Activated CD8-positive, alpha-beta T cell treated with anti-CD3 and anti-CD28 coated beads for 36 hours (primary cell): ENCODE measurements at regions not wholly inside any gene's neighbourhood (a gene's known extent, or its start where the extent isn't known, plus 50 kb on each side); places are given as distances from the start of the nearest gene placed in this dataset.

Experiments used
- ATAC-seq: fragments of 200-7000 bp; cut with Tn5 transposase; one replicate; pipeline ENCODE4 v1.10.0; 2021; ENCODE audit warnings: mild to moderate bottlenecking, moderate library complexity
- CTCF ChIA-PET: fragments of 350-600 bp; sonication (Branson Sonifier 250); formaldehyde crosslinking; loops from one replicate; lab custom pipeline; 2021; ENCODE audit warnings: antibody characterized with exemption; lab: Charles Lee
- POLR2A ChIA-PET: fragments of 350-600 bp; sonication (Branson Sonifier 250); formaldehyde crosslinking; loops from one replicate; lab custom pipeline; 2021; ENCODE audit warnings: antibody characterized with exemption; lab: Charles Lee
- DNase-seq: peaks from one replicate; pipeline ENCODE4 v3.0.0-alpha.2; 2020
- H3K27ac Mint-ChIP-seq: one replicate; pipeline ENCODE4 v1.8.0; 2021; ENCODE audit warnings: mild to moderate bottlenecking, mixed read lengths
- H3K27me3 Mint-ChIP-seq: one replicate; pipeline ENCODE4 v1.8.0; 2021; ENCODE audit warnings: mixed read lengths
- H3K36me3 Mint-ChIP-seq: one replicate; pipeline ENCODE4 v1.8.0; 2021; ENCODE audit warnings: low read depth, mixed read lengths
- H3K4me1 Mint-ChIP-seq: one replicate; pipeline ENCODE4 v1.8.0; 2021; ENCODE audit warnings: low read depth, mixed read lengths
- H3K4me3 Mint-ChIP-seq: one replicate; pipeline ENCODE4 v1.8.0; 2021; ENCODE audit warnings: mild to moderate bottlenecking, moderate library complexity, mixed read lengths
- H3K9me3 Mint-ChIP-seq: one replicate; pipeline ENCODE4 v1.8.0; 2021; ENCODE audit warnings: mixed read lengths
- intact Hi-C: fragments of 100-400 bp; cut with micrococcal nuclease; formaldehyde crosslinking; loops from one replicate; pipeline ENCODE4 v1.10.0; 2022
- TF ChIP-seq, protein P1 (sequence below): fragments of 200-600 bp; IDR thresholded peaks from one replicate; pipeline ENCODE4 v1.8.0; 2022; ENCODE audit warnings: antibody characterized with exemption, mild to moderate bottlenecking

DNA sequence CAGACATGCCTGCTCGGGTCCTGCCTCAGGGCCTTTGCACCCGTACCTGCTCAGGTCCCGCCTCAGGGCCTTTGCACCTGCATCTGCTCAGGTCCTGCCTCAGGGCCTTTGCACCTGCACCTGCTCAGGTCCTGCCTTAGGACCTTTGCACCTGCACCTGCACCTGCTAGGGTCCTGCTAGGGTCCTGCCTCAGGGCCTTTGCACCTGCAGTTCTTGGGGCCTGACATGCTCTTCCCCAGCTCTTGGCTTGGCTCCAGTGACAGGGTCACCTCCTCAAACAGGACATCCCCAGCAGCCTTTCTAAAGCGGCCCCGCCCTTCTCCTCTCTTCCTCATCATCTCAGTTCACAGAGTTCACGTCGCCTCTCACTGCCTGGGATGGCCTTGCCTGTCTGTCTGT, 54.9 kb upstream of the NCOR2 start:
- Mint-ChIP-seq H3K4me3 (no peak overlapping the region), H3K27me3 (no peaks in the 10 kb centered on the region), H3K9me3 (peaks cover 4% of the 10 kb centered on the region), H3K4me1 (no peaks in the 10 kb centered on the region), H3K27ac (no peak overlapping the region), H3K36me3 (no peaks in the 10 kb centered on the region)
- TF ChIP-seq, protein P1, sequence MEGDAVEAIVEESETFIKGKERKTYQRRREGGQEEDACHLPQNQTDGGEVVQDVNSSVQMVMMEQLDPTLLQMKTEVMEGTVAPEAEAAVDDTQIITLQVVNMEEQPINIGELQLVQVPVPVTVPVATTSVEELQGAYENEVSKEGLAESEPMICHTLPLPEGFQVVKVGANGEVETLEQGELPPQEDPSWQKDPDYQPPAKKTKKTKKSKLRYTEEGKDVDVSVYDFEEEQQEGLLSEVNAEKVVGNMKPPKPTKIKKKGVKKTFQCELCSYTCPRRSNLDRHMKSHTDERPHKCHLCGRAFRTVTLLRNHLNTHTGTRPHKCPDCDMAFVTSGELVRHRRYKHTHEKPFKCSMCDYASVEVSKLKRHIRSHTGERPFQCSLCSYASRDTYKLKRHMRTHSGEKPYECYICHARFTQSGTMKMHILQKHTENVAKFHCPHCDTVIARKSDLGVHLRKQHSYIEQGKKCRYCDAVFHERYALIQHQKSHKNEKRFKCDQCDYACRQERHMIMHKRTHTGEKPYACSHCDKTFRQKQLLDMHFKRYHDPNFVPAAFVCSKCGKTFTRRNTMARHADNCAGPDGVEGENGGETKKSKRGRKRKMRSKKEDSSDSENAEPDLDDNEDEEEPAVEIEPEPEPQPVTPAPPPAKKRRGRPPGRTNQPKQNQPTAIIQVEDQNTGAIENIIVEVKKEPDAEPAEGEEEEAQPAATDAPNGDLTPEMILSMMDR: no peak
- intact Hi-C loops: no loop called here
- no peak for ATAC-seq
- no peak for DNase-seq
- ChIA-PET POLR2A (interaction anchor here (1.1 kb wide), 1 partner anchor 12 kb away, joined by 3 read pairs; no protein-coding TSS in a partner anchor), CTCF (no interaction called here)

DNA sequence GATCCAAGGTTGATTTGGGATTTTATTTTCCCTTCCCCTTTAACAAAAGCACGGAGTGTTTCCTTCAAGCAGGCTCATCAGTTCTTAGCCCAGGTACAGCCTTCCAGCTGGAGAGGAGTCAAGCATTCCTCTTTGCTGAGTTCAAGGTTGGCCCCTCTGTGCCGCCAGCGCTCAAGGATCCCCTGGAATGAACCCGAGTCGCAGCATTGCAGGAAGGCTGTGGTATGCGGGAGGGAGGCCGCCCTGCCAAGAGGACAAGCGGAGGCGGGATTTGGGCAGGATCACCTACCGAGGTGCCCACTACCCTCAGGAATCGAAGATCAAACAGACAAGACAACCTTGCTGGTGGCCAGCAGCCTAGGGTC, 53.9 kb upstream of the NCOR2 start:
- H3K27me3 Mint-ChIP-seq: no peaks in the 10 kb centered on the region
- DNase-seq (no peak), ATAC-seq (no peak)
- no peaks in the 10 kb centered on the region for H3K36me3 Mint-ChIP-seq
- ChIA-PET CTCF (no interaction called here), POLR2A (no interaction called here)
- no peak overlapping the region for H3K27ac Mint-ChIP-seq
- H3K9me3 Mint-ChIP-seq: peaks cover 4% of the 10 kb centered on the region
- TF ChIP-seq, protein P1: no peak
- intact Hi-C loops: no loop called here
- no peak overlapping the region for H3K4me3 Mint-ChIP-seq
- no peaks in the 10 kb centered on the region for H3K4me1 Mint-ChIP-seq

DNA sequence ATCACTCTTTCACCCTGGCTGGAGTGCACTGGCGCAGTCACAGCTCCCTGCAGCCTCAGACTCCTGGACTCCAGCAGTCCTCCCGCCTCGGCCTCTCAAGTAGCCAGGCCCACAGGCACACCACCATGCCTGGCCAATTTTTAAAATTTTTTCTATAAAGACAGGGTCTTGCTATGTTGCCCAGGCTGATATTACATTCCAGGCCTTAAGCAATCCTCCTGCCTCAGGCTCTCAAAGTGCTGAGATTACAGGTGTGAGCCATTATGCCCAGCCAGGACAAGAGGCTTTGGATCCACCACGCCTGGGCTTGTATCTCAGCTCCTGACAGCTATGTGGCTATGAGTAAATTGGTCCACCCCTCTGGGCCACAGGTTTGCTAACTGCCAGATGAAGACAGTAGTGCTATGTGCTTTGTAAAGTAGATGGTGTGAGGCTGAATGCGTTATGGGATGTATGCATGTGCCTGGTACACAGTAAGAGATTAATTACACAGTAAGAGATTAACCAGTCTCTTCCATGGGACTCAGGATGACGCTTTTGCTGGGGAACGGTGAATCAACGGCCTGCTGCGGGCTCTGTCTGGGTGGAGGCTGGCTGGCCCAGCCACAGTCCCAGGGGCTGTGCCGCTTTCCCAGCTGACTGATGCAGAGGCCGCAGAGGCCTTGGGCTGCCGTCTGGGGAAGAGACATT, 53.3 kb upstream of the NCOR2 start:
- no peak for DNase-seq
- TF ChIP-seq, protein P1: no peak
- Mint-ChIP-seq H3K9me3 (peaks cover 4% of the 10 kb centered on the region), H3K4me3 (no peak overlapping the region), H3K27me3 (no peaks in the 10 kb centered on the region), H3K36me3 (no peaks in the 10 kb centered on the region), H3K4me1 (no peaks in the 10 kb centered on the region), H3K27ac (no peak overlapping the region)
- intact Hi-C loops: no loop called here
- POLR2A ChIA-PET: no interaction called here
- CTCF ChIA-PET: no interaction called here
- no peak for ATAC-seq

DNA sequence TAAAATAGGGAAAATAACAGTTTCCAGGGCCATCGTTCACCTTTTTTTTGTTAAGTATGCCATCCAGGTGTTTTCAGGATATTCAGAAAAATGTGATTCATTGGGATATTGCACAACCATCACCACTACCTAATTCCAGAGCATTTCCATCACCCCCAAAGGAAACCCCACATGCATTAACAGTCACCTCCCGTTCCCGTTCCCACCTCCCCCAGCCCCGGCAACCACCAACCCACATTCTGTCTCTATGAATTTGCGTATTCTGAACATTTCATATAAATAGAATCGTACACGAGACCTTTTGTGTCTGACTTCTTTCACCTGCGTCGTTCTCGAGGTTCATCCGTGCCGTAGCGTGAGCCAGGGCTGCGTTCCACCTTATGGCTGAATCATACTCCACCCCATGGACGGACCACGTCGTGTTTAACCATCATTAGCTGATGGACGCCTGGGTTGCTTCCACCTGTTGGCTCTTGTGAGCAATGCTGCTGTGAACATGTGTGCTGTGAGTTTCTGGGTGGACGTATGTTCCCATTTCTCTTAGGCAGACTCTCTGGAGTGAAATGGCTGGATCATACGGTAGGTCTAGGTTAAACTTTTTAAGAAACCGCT, 51.0 kb upstream of the NCOR2 start:
- Mint-ChIP-seq H3K27ac (no peak overlapping the region), H3K36me3 (no peaks in the 10 kb centered on the region), H3K4me3 (no peak overlapping the region), H3K4me1 (no peaks in the 10 kb centered on the region), H3K27me3 (no peaks in the 10 kb centered on the region), H3K9me3 (peaks cover 3% of the 10 kb centered on the region)
- intact Hi-C loops: no loop called here
- TF ChIP-seq, protein P1: no peak
- no peak for ATAC-seq
- no peak for DNase-seq
- ChIA-PET CTCF (no interaction called here), POLR2A (no interaction called here)

DNA sequence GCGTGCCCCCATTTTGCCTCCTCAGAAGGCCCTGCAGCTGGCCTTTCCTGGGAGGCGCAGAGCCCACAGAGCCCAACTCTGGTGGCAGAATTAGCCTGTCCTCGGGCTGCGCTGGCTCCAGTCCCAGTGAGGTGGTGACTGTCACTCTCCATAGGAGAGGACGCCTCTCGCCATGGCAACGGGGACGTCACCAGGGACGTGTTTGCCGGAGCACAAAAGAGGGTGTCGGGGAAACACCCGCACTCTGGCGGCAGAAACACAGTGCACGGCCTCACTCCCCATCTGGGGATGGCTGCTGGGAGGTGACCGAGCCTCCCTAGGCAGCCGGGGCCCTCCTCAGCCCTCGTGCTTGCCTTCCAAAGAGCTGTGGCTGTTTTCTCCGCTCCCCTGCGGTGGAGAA, 50.2 kb upstream of the NCOR2 start:
- no peak overlapping the region for H3K4me3 Mint-ChIP-seq
- no peaks in the 10 kb centered on the region for H3K36me3 Mint-ChIP-seq
- peaks cover 2% of the 10 kb centered on the region for H3K9me3 Mint-ChIP-seq
- H3K4me1 Mint-ChIP-seq: no peaks in the 10 kb centered on the region
- H3K27ac Mint-ChIP-seq: no peak overlapping the region
- intact Hi-C loops: no loop called here
- TF ChIP-seq, protein P1: no peak
- ATAC-seq (no peak), DNase-seq (no peak)
- ChIA-PET CTCF (no interaction called here), POLR2A (no interaction called here)
- no peaks in the 10 kb centered on the region for H3K27me3 Mint-ChIP-seq
